ENCODE measurements at regions not wholly inside any gene's neighbourhood (a gene's known extent, or its start where the extent isn't known, plus 50 kb on each side); places are given as distances from the start of the nearest gene placed in this dataset.

DNA sequence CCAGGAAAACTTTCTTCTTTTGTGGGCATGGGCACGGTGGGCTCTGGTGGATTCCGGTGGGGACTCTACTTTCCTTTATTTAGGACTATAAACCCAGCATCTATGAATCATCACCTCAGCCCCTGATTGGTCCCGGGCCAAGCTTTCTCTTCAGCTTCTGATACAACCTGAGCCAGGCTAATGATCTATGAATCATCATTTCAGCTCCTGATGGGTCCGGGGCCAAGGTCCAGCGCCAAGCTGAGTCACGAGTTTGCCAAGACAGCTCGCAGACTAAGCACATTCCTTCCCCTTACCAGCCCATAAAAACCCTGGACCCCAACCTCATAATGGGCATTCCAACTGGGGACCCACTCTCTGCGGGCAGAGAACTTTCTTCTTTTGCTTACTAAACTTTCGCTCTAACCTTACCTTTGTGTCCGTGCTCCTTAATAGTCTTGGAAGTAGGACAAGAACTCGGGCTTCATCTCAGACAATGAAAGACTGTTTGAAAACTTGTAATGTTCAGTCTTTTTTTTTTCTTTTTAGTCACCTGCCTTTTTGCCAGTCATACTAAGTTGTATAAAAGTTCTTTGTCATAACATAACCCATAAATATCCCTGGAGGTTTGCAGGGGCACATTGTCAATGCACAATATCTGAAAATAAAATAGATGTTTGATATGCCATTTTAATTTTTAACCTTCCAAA is 904.9 kb upstream of the EPHA5 start:
- TF ChIP-seq, protein P1, sequence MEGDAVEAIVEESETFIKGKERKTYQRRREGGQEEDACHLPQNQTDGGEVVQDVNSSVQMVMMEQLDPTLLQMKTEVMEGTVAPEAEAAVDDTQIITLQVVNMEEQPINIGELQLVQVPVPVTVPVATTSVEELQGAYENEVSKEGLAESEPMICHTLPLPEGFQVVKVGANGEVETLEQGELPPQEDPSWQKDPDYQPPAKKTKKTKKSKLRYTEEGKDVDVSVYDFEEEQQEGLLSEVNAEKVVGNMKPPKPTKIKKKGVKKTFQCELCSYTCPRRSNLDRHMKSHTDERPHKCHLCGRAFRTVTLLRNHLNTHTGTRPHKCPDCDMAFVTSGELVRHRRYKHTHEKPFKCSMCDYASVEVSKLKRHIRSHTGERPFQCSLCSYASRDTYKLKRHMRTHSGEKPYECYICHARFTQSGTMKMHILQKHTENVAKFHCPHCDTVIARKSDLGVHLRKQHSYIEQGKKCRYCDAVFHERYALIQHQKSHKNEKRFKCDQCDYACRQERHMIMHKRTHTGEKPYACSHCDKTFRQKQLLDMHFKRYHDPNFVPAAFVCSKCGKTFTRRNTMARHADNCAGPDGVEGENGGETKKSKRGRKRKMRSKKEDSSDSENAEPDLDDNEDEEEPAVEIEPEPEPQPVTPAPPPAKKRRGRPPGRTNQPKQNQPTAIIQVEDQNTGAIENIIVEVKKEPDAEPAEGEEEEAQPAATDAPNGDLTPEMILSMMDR (IDR thresholded peaks at IDR 0.05 in 8 of 11, conservative IDR thresholded peaks at IDR 0.05 in 3 of 11) = no peak
- TF ChIP-seq POLR2A (IDR thresholded peaks at IDR 0.05) = no peak
